ENCODE measurements at regions not wholly inside any gene's neighbourhood (a gene's known extent, or its start where the extent isn't known, plus 50 kb on each side); places are given as distances from the start of the nearest gene placed in this dataset.

- TF ChIP-seq, protein P1, sequence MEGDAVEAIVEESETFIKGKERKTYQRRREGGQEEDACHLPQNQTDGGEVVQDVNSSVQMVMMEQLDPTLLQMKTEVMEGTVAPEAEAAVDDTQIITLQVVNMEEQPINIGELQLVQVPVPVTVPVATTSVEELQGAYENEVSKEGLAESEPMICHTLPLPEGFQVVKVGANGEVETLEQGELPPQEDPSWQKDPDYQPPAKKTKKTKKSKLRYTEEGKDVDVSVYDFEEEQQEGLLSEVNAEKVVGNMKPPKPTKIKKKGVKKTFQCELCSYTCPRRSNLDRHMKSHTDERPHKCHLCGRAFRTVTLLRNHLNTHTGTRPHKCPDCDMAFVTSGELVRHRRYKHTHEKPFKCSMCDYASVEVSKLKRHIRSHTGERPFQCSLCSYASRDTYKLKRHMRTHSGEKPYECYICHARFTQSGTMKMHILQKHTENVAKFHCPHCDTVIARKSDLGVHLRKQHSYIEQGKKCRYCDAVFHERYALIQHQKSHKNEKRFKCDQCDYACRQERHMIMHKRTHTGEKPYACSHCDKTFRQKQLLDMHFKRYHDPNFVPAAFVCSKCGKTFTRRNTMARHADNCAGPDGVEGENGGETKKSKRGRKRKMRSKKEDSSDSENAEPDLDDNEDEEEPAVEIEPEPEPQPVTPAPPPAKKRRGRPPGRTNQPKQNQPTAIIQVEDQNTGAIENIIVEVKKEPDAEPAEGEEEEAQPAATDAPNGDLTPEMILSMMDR (IDR thresholded peaks at IDR 0.05) = no peak
- TF ChIP-seq POLR2A (IDR thresholded peaks at IDR 0.05) = no peak
These were observed 513.6 kb downstream of the PLPP3 start for GRCh38 chr1:56065729-56066128.
